ENCODE measurements at regions not wholly inside any gene's neighbourhood (a gene's known extent, or its start where the extent isn't known, plus 50 kb on each side); places are given as distances from the start of the nearest gene placed in this dataset.

- TF ChIP-seq SIN3A (IDR thresholded peaks at IDR 0.05; ENCODE audit: borderline replicate concordance, insufficient read depth, low read length) (no peak), REST (IDR thresholded peaks at IDR 0.05; ENCODE audit: insufficient read depth in 1 of 2, low read depth in 2 of 2, low read length in 2 of 2) (no peak), TAF1 (IDR thresholded peaks at IDR 0.05; ENCODE audit: borderline replicate concordance, insufficient read depth, low read length) (no peak)
Measured at GRCh38 chr12:107406932-107407331, 278.7 kb upstream of the PWP1 start.

- no peak for TF ChIP-seq FOXP2 (optimal IDR thresholded peaks at IDR 0.05; ENCODE audit: borderline replicate concordance, extremely low read depth, extremely low read length, insufficient read depth)
- TF ChIP-seq POLR2AphosphoS5 (IDR thresholded peaks at IDR 0.05; ENCODE audit: low read depth, low read length), result no peak
- no peak for TF ChIP-seq TAF1 (IDR thresholded peaks at IDR 0.05; ENCODE audit: borderline replicate concordance, insufficient read depth, low read length)
- no peak for TF ChIP-seq REST (IDR thresholded peaks at IDR 0.05; ENCODE audit: insufficient read depth in 1 of 2, low read depth in 2 of 2, low read length in 2 of 2)
- TF ChIP-seq SIN3A (IDR thresholded peaks at IDR 0.05; ENCODE audit: borderline replicate concordance, insufficient read depth, low read length), result no peak
Measured at GRCh38 chr12:107411792-107412535, 273.6 kb upstream of the PWP1 start.

- TF ChIP-seq FOXP2 (optimal IDR thresholded peaks at IDR 0.05; ENCODE audit: borderline replicate concordance, extremely low read depth, extremely low read length, insufficient read depth) (no peak), REST (IDR thresholded peaks at IDR 0.05; ENCODE audit: insufficient read depth in 1 of 2, low read depth in 2 of 2, low read length in 2 of 2) (no peak), TAF1 (IDR thresholded peaks at IDR 0.05; ENCODE audit: borderline replicate concordance, insufficient read depth, low read length) (no peak), SIN3A (IDR thresholded peaks at IDR 0.05; ENCODE audit: borderline replicate concordance, insufficient read depth, low read length) (no peak), POLR2AphosphoS5 (IDR thresholded peaks at IDR 0.05; ENCODE audit: low read depth, low read length) (no peak)
Measured at GRCh38 chr12:107415071-107415470, 270.5 kb upstream of the PWP1 start.

- TF ChIP-seq REST (IDR thresholded peaks at IDR 0.05; ENCODE audit: insufficient read depth in 1 of 2, low read depth in 2 of 2, low read length in 2 of 2), result no peak
- TF ChIP-seq FOXP2 (optimal IDR thresholded peaks at IDR 0.05; ENCODE audit: borderline replicate concordance, extremely low read depth, extremely low read length, insufficient read depth), result no peak
Measured at GRCh38 chr12:107415834-107416233, 269.8 kb upstream of the PWP1 start.

GRCh38 chr12:107417004-107417403 is 268.6 kb upstream of the PWP1 start:
- no peak for TF ChIP-seq SIN3A (IDR thresholded peaks at IDR 0.05; ENCODE audit: borderline replicate concordance, insufficient read depth, low read length)
- no peak for TF ChIP-seq REST (IDR thresholded peaks at IDR 0.05; ENCODE audit: insufficient read depth in 1 of 2, low read depth in 2 of 2, low read length in 2 of 2)
- TF ChIP-seq FOXP2 (optimal IDR thresholded peaks at IDR 0.05; ENCODE audit: borderline replicate concordance, extremely low read depth, extremely low read length, insufficient read depth), result no peak
- TF ChIP-seq TAF1 (IDR thresholded peaks at IDR 0.05; ENCODE audit: borderline replicate concordance, insufficient read depth, low read length), result no peak
- no peak for TF ChIP-seq POLR2AphosphoS5 (IDR thresholded peaks at IDR 0.05; ENCODE audit: low read depth, low read length)
